GM12865 (cell line): ENCODE measurements at regions not wholly inside any gene's neighbourhood (a gene's known extent, or its start where the extent isn't known, plus 50 kb on each side); places are given as distances from the start of the nearest gene placed in this dataset.

Experiments
- DNase-seq: peaks from one replicate; pipeline ENCODE4 v3.0.0; 2010; ENCODE audit warnings: low read depth
- H3K4me3 ChIP-seq: 2 replicates; pipeline ENCODE4 v1.5.1; 2011; ENCODE audit warnings: mild to moderate bottlenecking, low read depth, low read length, control low read depth
- TF ChIP-seq, protein P1 (sequence below): IDR thresholded peaks from 2 replicates; pipeline ENCODE4 v1.5.1; 2011; ENCODE audit warnings: low read length, control low read depth, low read depth, inconsistent platforms; ENCODE audit not compliant: insufficient read depth; ENCODE audit errors: missing control alignments

DNA sequence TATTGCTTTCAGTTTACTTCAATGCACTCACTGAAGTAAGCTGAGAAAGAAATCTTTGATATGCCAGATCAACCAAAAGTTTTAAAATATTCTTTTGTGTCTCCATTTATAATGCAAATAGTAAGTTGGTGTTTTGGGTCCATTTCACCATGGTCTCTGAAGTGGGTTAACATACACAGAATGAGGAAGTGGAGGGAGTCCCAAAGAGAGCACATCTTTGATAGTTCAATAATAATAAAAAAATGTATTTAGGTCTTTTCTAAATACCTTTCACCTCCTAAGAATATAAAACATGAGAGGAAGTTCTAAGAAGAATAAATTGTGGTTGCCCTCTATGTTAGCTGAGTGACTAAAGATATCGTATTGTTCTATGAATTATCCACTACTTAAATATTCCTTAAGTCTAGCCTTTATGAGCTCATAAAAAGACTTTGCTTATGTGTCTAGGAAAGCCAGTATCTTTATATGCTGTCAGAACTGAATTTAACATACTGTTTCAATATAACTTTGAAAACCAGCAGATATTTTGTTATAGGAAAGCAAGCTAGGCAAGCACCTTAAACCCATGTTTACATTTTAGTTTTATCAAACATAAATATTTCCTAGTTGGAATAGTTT lies 148.7 kb upstream of the ZEB2 start:
- H3K4me3 ChIP-seq: no peak overlapping the region
- no peak for DNase-seq
- TF ChIP-seq, protein P1, sequence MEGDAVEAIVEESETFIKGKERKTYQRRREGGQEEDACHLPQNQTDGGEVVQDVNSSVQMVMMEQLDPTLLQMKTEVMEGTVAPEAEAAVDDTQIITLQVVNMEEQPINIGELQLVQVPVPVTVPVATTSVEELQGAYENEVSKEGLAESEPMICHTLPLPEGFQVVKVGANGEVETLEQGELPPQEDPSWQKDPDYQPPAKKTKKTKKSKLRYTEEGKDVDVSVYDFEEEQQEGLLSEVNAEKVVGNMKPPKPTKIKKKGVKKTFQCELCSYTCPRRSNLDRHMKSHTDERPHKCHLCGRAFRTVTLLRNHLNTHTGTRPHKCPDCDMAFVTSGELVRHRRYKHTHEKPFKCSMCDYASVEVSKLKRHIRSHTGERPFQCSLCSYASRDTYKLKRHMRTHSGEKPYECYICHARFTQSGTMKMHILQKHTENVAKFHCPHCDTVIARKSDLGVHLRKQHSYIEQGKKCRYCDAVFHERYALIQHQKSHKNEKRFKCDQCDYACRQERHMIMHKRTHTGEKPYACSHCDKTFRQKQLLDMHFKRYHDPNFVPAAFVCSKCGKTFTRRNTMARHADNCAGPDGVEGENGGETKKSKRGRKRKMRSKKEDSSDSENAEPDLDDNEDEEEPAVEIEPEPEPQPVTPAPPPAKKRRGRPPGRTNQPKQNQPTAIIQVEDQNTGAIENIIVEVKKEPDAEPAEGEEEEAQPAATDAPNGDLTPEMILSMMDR: no peak

GRCh38 chr2:144666032-144666431 lies 146.1 kb upstream of the ZEB2 start:
- H3K4me3 ChIP-seq: no peak overlapping the region
- TF ChIP-seq, protein P1: no peak
- no peak for DNase-seq

DNA sequence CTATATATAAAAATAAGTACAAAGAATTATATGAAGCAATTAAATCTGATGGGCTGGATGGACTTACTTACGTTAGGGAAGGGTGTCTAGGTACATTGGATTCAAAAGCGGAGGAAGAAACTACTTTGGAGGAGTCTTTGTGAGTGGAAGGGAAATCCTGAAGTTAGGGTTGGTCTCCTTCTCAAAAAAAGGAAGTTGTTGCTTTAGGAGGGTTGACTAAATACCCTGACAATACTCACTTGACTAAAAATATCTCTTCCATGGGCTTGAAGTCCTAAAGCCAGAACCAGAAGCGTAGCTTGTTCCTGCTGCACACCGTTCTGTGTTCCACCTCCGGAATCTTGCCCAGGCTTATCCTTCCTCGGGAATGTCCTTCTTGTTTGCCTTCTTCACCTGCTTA lies 143.3 kb upstream of the ZEB2 start:
- H3K4me3 ChIP-seq: no peak overlapping the region
- no peak for DNase-seq
- TF ChIP-seq, protein P1: no peak

GRCh38 chr2:144660518-144661316 lies 140.8 kb upstream of the ZEB2 start:
- TF ChIP-seq, protein P1: no peak
- no peak overlapping the region for H3K4me3 ChIP-seq
- no peak for DNase-seq

GRCh38 chr2:144659731-144660275 lies 139.9 kb upstream of the ZEB2 start:
- TF ChIP-seq, protein P1: no peak
- DNase-seq: no peak

DNA sequence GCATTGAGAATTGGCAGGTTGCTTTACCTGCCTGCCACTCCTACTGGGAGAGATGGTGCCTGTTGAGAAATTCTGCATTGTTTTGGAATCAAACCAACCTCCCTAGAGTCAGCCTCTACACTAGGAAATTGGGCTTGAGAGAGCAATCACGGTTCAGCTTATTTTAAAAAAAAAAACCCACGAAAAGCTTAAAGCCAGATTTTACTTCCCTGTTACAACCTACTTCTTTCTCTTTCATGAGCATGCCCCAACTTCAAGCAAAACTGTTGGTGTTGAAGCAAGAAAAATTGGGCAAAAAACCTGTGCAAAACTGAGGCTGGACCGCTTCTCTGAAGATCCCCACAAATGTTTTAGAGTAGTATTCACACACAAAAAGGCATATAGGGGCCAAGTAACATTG lies 134.6 kb upstream of the ZEB2 start:
- H3K4me3 ChIP-seq: no peak overlapping the region
- TF ChIP-seq, protein P1: no peak
- DNase-seq: no peak

More at GRCh38 chr2:144659731-144660275, 139.9 kb upstream of the ZEB2 start:
- H3K4me3 ChIP-seq: no peak overlapping the region
